GM12878 (cell line): ENCODE measurements at regions not wholly inside any gene's neighbourhood (a gene's known extent, or its start where the extent isn't known, plus 50 kb on each side); places are given as distances from the start of the nearest gene placed in this dataset.

Source experiments
- ATAC-seq: fragments of 200-7000 bp; cut with Tn5 transposase; 3 replicates; pipeline ENCODE4 v1.9.1; 2020; ENCODE audit warnings: mild to moderate bottlenecking, moderate library complexity
- BruUV-seq: library from RNA; stranded (reverse); fragments of 400-500 nt; replicated peaks from 2 replicates; lab custom pipeline; 2021; lab: Mats Ljungman, UMichigan
- CTCF ChIA-PET: fragments of 300-600 bp; sonication (Branson Sonifier 250); formaldehyde crosslinking; extraction: SDS; loops from one replicate; lab custom pipeline; 2021; ENCODE audit warnings: inconsistent platforms; lab: Yijun Ruan, JAX
- POLR2A ChIA-PET: fragments of 350-600 bp; formaldehyde crosslinking; extraction: SDS; loops from one replicate; lab custom pipeline; 2021; ENCODE audit warnings: inconsistent platforms; lab: Charles Lee
- RAD21 ChIA-PET: fragments of 300-600 bp; sonication (Branson Sonifier 250); formaldehyde crosslinking; loops from one replicate; lab custom pipeline; 2023; ENCODE audit warnings: antibody characterized with exemption; ENCODE audit not compliant: unreplicated experiment; lab: Charles Lee
- SMC1A ChIA-PET: fragments of 300-600 bp; sonication (Branson Sonifier 250); formaldehyde crosslinking; loops from one replicate; lab custom pipeline; 2023; ENCODE audit not compliant: unreplicated experiment, uncharacterized antibody; lab: Charles Lee
- DNase-seq: peaks from one replicate; pipeline ENCODE4 v3.0.0-alpha.2; 2011; ENCODE audit warnings: low read depth, low spot score
- FAIRE-seq: peaks from 3 replicates; lab custom pipeline; 2011; peaks lifted over from hg19 to GRCh38; lab: Jason Lieb, UNC
- H2AFZ ChIP-seq: 2 replicates; pipeline ENCODE4 v1.6.0; 2011; ENCODE audit warnings: low read depth, low read length, control low read depth; ENCODE audit not compliant: control insufficient read depth
- H3K27ac ChIP-seq: 2 replicates; pipeline ENCODE4 v1.5.1; 2011; ENCODE audit warnings: control low read depth; ENCODE audit not compliant: control insufficient read depth, insufficient read depth
- H3K27me3 ChIP-seq, 2 experiments: replicated peaks in 1 of 2; 2 replicates each; pipeline versions ENCODE4 v1.6.0 to v1.6.1; 2011; ENCODE audit warnings: low read length in 1 of 2; ENCODE audit not compliant: control insufficient read depth in 2 of 2, insufficient read depth in 2 of 2
- H3K36me3 ChIP-seq, 2 experiments: 2 replicates each; pipeline ENCODE4 v1.5.1; 2011; ENCODE audit warnings: low read length in 1 of 2; ENCODE audit not compliant: control insufficient read depth in 2 of 2, insufficient read depth in 2 of 2
- H3K4me1 ChIP-seq: 2 replicates; pipeline ENCODE4 v1.6.1; 2011; ENCODE audit warnings: mild to moderate bottlenecking, low read length, moderate library complexity, mixed read lengths; ENCODE audit not compliant: control insufficient read depth, insufficient read depth
- H3K4me2 ChIP-seq: 2 replicates; pipeline ENCODE4 v1.6.0; 2011; ENCODE audit warnings: control low read depth; ENCODE audit not compliant: control insufficient read depth, insufficient read depth
- H3K4me3 ChIP-seq: fragments of 200-600 bp; sonication (generic); 2 replicates; pipeline ENCODE4 v1.5.1; 2016
- H3K79me2 ChIP-seq: 2 replicates; pipeline ENCODE4 v1.6.0; 2011; ENCODE audit warnings: low read length; ENCODE audit not compliant: control insufficient read depth, insufficient read depth
- H3K9ac ChIP-seq: 2 replicates; pipeline ENCODE4 v1.8.0; 2011; ENCODE audit warnings: low read length, control low read depth, mixed read lengths; ENCODE audit not compliant: control insufficient read depth, insufficient read depth
- H3K9me3 ChIP-seq: replicated peaks from 3 replicates; pipeline ENCODE4 v1.5.1; 2011; ENCODE audit warnings: mild to moderate bottlenecking, low read length; ENCODE audit not compliant: control insufficient read depth, insufficient read depth
- H4K20me1 ChIP-seq: 2 replicates; pipeline ENCODE4 v1.6.0; 2011; ENCODE audit not compliant: control insufficient read depth, insufficient read depth
- WGBS: methylation state at CpG from one replicate; pipeline ENCODE4 v1.1.6; 2016; ENCODE audit warnings: low lambda C conversion rate; ENCODE audit not compliant: insufficient replicate concordance, insufficient coverage; ENCODE audit errors: missing lambda C conversion rate; 5-methylcytosine and 5-hydroxymethylcytosine counted together
- in situ Hi-C: fragments of 300-500 bp; cut with MboI; formaldehyde crosslinking; loops from 9 replicates; pipeline ENCODE4 v1.14.3; 2018; ENCODE audit warnings: mixed read lengths
- intact Hi-C: fragments of 100-400 bp; cut with micrococcal nuclease; formaldehyde crosslinking; loops from one replicate; pipeline ENCODE4 v1.14.2; 2022; ENCODE audit not compliant: unreplicated experiment
- TF ChIP-seq, protein P1 (sequence below), 3 experiments: IDR thresholded peaks in 2 of 3; conservative IDR thresholded peaks in 1 of 3; 2 replicates each; pipeline ENCODE4 v1.5.1; 2011; ENCODE audit warnings: low read depth in 3 of 3, low read length in 3 of 3, mild to moderate bottlenecking in 3 of 3, control low read depth in 2 of 3, moderate library complexity in 2 of 3, inconsistent platforms in 1 of 3, mixed read lengths in 1 of 3; ENCODE audit not compliant: control insufficient read depth in 2 of 3, insufficient read depth in 1 of 3; ENCODE audit errors: extremely low read depth in 1 of 3

DNA sequence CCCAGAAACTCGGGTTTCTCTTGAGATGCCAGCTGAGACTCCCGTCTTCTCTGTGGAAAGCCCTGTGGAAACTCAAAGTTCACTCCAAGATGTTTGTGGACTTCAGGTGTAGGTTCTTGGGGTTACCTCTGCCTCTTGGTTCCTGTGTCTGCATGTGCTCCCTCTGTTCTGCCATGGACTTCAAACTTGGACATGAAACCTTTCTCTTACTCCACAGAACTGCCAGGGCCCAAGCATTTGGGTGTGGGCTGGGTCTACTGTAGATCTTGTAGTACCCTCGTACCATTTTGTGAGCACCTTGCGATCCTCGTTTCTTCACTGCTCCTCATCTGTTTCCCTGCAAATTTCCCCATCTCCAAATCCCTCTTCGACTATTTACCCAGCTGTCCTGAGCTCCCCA is 175.5 kb downstream of the HAUS1 start:
- CTCF ChIA-PET, result interaction anchor here (1.0 to 5.5 kb wide), 11 partner anchors 11 to 378 kb away, joined by 3 to 60 read pairs (median 6); partner anchors contain the start of gene LOXHD1
- ATAC-seq (no peak), DNase-seq (no peak)
- SMC1A ChIA-PET, result interaction anchor here (1.4 to 2.6 kb wide), 4 partner anchors 12 to 378 kb away, joined by 4 to 19 read pairs (median 8); no protein-coding TSS in a partner anchor
- POLR2A ChIA-PET, result interaction anchor here (0.6 kb wide), 1 partner anchor 545 kb away, joined by 3 read pairs; no protein-coding TSS in a partner anchor
- in situ Hi-C loops, result loop anchor here (5.0 to 10.0 kb wide), 2 partner anchors 205 to 378 kb away; partner anchors contain the start of gene LOXHD1
- H3K27ac ChIP-seq, result no peak overlapping the region
- BruUV-seq, result no TSS peak
- no peaks in the 10 kb centered on the region for H3K27me3 ChIP-seq
- H3K4me1 ChIP-seq, result no peaks in the 10 kb centered on the region
- no peak overlapping the region for H3K4me2 ChIP-seq
- intact Hi-C loops, result loop anchor here (2.0 kb wide), 1 partner anchor 131 kb away; no protein-coding TSS in a partner anchor
- no peaks in the 10 kb centered on the region for H3K9me3 ChIP-seq
- TF ChIP-seq, protein P1, sequence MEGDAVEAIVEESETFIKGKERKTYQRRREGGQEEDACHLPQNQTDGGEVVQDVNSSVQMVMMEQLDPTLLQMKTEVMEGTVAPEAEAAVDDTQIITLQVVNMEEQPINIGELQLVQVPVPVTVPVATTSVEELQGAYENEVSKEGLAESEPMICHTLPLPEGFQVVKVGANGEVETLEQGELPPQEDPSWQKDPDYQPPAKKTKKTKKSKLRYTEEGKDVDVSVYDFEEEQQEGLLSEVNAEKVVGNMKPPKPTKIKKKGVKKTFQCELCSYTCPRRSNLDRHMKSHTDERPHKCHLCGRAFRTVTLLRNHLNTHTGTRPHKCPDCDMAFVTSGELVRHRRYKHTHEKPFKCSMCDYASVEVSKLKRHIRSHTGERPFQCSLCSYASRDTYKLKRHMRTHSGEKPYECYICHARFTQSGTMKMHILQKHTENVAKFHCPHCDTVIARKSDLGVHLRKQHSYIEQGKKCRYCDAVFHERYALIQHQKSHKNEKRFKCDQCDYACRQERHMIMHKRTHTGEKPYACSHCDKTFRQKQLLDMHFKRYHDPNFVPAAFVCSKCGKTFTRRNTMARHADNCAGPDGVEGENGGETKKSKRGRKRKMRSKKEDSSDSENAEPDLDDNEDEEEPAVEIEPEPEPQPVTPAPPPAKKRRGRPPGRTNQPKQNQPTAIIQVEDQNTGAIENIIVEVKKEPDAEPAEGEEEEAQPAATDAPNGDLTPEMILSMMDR (IDR thresholded peaks at IDR 0.05 in 2 of 3, conservative IDR thresholded peaks at IDR 0.05 in 1 of 3; ENCODE audit: control insufficient read depth in 2 of 3, extremely low read depth in 1 of 3, insufficient read depth in 1 of 3, low read depth in 3 of 3, low read length in 3 of 3), result no peak
- TF ChIP-seq, all 136 proteins: peak for 0
- FAIRE-seq, result no peak
- RAD21 ChIA-PET, result interaction anchor here (2.0 to 3.8 kb wide), 2 partner anchors 127 to 379 kb away, joined by 7 to 39 read pairs; no protein-coding TSS in a partner anchor
- Histone ChIP-seq H3K79me2 (no peaks in the 10 kb centered on the region), H4K20me1 (no peaks in the 10 kb centered on the region), H2AFZ (no peak overlapping the region), H3K4me3 (no peak overlapping the region), H3K36me3 (no peaks in the 10 kb centered on the region), H3K9ac (no peak overlapping the region)
- WGBS, result 66% methylated on average over 6 of the region's 6 CpGs
